ENCODE measurements at regions not wholly inside any gene's neighbourhood (a gene's known extent, or its start where the extent isn't known, plus 50 kb on each side); places are given as distances from the start of the nearest gene placed in this dataset.
"Not testable (repeated sequence)": the region's sequence is repeated elsewhere in the genome, so short reads cannot be mapped to it uniquely, and the experiment has no call there.

- TF ChIP-seq, protein P1, sequence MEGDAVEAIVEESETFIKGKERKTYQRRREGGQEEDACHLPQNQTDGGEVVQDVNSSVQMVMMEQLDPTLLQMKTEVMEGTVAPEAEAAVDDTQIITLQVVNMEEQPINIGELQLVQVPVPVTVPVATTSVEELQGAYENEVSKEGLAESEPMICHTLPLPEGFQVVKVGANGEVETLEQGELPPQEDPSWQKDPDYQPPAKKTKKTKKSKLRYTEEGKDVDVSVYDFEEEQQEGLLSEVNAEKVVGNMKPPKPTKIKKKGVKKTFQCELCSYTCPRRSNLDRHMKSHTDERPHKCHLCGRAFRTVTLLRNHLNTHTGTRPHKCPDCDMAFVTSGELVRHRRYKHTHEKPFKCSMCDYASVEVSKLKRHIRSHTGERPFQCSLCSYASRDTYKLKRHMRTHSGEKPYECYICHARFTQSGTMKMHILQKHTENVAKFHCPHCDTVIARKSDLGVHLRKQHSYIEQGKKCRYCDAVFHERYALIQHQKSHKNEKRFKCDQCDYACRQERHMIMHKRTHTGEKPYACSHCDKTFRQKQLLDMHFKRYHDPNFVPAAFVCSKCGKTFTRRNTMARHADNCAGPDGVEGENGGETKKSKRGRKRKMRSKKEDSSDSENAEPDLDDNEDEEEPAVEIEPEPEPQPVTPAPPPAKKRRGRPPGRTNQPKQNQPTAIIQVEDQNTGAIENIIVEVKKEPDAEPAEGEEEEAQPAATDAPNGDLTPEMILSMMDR (IDR thresholded peaks at IDR 0.05; ENCODE audit: poor library complexity, severe bottlenecking) = not testable (repeated sequence)
- TF ChIP-seq EP300 (conservative IDR thresholded peaks at IDR 0.05; ENCODE audit: poor library complexity, severe bottlenecking); EZH2 (IDR thresholded peaks at IDR 0.05; ENCODE audit: borderline replicate concordance, insufficient read depth, low read length, poor library complexity, severe bottlenecking); POLR2AphosphoS5 (IDR thresholded peaks at IDR 0.05): not testable (repeated sequence)
Observed at GRCh38 chrX:25522443-25523010, 506.8 kb upstream of the ARX start.

Data from neural cell (in vitro differentiated cells).